NT2/D1 (cell line): ENCODE measurements at regions not wholly inside any gene's neighbourhood (a gene's known extent, or its start where the extent isn't known, plus 50 kb on each side); places are given as distances from the start of the nearest gene placed in this dataset.

ENCODE experiments used
- SUZ12 ChIP-seq: IDR thresholded peaks from 2 replicates; pipeline ENCODE4 v1.6.1; 2011; ENCODE audit not compliant: insufficient read length, insufficient read depth; ENCODE audit errors: extremely low read depth
- YY1 ChIP-seq: IDR thresholded peaks from 2 replicates; pipeline ENCODE4 v1.6.1; 2011; ENCODE audit not compliant: insufficient read length, insufficient read depth
- ZNF274 ChIP-seq: IDR thresholded peaks from 2 replicates; pipeline ENCODE4 v1.6.1; 2011; ENCODE audit warnings: mild to moderate bottlenecking, low read depth, low read length

- TF ChIP-seq ZNF274 (no peak), SUZ12 (no peak), YY1 (no peak)
Observed at GRCh38 chr12:32051511-32052211, 55.0 kb upstream of the BICD1 start.
